ENCODE measurements at regions not wholly inside any gene's neighbourhood (a gene's known extent, or its start where the extent isn't known, plus 50 kb on each side); places are given as distances from the start of the nearest gene placed in this dataset.
"Not testable (repeated sequence)": the region's sequence is repeated elsewhere in the genome, so short reads cannot be mapped to it uniquely, and the experiment has no call there.

DNA sequence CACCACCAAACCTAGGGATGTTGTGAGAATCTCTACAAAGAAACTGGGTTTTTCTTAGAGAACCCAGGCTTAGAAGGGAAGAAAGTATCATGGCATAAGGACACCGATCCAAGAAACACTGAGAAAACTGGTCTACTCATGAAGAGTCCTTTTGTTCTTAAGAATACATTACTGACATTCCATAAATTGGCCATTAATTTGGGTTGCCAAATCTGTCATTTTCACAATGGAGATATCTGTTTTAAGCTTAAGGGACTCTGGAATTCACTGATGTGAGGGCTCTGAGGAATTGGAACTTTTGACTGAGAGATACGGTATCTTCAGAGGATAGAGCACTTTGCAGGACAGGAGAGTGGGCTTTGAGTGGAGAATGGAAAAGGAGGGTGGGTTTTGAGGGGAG is 315.3 kb upstream of the ZNF608 start:
- no peak for DNase-seq (ENCODE audit: low read depth in 4 of 4, low spot score in 3 of 4)

DNA sequence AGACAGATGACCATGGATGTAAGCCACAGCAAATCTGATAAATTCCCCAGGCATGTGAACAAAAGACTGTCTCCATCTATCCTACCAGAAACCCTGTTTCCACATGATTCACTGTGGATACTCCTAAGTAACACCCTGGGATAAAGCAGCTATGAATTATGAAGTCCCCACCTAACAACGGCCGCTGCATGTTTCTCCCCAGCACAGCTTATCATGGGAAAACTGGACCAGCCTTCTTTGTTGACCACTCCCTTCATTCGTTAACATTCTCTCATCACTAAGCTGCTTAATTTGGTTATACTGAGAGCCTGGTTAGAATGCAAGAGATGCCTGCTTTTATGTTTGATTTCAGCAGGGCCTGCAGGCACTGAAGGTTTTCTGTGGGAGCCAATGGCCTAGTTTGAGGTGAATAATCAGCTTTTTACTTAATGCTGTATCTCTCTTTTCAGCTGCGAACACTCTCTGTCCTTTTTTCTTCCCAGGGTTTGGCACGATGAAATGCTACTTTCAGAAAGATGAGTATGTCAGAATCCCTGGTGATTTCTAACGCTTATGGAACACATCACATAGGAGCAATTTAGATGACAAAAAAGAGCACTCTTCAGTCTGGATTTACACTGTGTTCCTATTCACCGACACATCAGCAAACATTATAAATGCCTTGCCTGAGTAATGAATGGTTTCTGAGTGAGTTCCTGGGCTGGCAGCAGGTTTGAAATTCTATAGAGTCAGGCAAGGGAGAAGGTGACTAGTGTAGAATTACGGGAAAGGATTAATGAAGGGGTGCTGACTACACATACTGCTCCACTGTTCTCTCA is 318.4 kb upstream of the ZNF608 start:
- DNase-seq (ENCODE audit: low read depth in 4 of 4, low spot score in 3 of 4): no peak

- no peak for DNase-seq (ENCODE audit: low read depth in 4 of 4, low spot score in 3 of 4)
Observed at GRCh38 chr5:125065741-125066140, 319.3 kb upstream of the ZNF608 start.

DNA sequence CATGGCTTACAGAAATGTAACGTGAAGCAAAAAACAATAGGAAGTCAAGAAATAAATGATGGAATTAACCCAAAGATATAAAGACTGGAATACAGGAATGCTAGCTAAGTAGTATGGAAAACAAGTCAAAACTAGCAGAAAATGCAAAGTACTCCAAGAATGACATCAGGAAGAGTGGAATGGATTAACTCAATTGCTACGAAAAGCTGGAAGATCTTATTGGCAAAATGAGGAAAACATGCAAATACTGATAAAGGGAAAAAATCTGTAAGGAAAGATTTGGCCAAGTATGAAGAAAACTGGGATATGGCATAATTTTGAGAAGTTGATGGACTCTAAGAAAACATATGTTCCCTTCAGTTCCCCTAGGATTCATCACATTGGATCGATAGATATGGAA is 324.5 kb upstream of the ZNF608 start:
- no peak for DNase-seq (ENCODE audit: low read depth in 4 of 4, low spot score in 3 of 4)

GRCh38 chr5:125073090-125073489 is 326.7 kb upstream of the ZNF608 start:
- no peak for DNase-seq (ENCODE audit: low read depth in 4 of 4, low spot score in 3 of 4)

- DNase-seq (ENCODE audit: low read depth in 4 of 4, low spot score in 3 of 4): no peak
Observed at GRCh38 chr5:125075567-125075966, 329.1 kb upstream of the ZNF608 start.

DNA sequence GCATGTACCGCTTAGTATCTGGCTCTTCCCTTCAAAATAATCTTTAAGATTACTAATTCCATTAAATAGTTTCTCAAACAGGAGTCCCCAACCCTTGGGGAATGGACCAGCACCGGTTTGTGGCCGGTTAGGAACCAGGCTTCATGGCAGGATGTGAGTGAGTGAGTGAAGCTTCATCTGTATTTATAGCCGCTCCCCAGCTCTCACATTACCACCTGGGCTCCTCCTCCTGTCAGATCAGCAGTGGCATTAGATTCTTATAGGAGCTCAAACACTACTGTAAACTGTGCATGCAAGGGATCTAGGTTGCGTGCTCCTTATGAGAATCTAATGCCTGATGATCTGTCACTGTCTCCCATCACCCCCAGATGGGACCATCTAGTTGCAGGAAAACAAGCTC is 332.6 kb upstream of the ZNF608 start:
- not testable (repeated sequence) for DNase-seq (ENCODE audit: low read depth in 4 of 4, low spot score in 3 of 4)

DNA sequence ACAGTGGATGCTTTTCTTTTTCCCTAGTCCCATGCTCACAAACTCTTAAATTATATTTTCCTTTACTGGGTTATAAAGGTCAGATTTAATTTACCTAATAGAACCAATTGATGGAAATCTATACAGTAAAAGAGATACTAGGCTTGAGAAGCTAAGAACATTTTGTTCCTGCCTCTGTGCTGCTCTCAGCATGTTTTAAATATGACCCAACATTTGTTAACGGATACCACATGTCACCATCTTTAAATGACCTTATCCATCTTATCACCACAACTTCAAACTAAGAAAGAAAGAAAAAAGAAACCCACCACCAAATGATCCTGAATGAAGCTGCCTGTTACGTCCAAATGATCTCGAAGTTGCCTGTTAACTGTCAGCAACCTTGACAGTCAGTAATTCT is 334.7 kb upstream of the ZNF608 start:
- DNase-seq (ENCODE audit: low read depth in 4 of 4, low spot score in 3 of 4): no peak

- DNase-seq (ENCODE audit: low read depth in 4 of 4, low spot score in 3 of 4): no peak
Observed at GRCh38 chr5:125083981-125084380, 337.5 kb upstream of the ZNF608 start.

DNA sequence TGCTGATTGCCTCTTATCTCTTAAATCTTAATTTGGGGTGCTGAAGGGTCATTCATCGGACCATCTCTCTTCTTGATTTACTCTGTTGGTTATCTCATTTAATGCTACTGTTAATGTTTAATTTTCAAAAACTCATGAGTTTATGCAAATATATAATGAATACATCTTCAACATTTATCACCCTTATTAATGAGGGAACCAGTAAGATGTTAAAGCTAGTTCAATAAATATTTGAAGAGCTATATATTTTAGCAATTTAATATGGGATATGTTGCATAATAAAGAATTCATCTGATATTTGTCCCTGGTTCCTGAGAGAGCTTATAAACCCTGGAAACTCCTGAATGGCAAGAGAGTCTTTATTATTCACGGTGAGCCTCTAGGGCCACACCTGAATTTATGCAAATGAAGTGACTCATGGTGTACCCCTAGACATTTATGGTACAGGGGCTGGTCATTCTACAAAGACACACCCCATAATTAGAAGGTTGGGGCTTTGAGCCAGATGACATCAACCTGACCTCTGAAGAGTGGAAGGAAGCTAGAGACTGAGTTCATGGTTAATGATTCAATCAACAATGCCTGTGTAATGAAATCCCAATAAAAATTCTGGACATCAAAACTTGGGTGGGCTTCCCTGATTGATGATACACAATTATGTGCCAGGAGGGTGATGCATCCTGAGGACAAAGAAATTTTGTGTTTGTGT is 339.5 kb upstream of the ZNF608 start:
- DNase-seq (ENCODE audit: low read depth in 4 of 4, low spot score in 3 of 4): no peak

GRCh38 chr5:125088522-125089105 is 342.2 kb upstream of the ZNF608 start:
- no peak for DNase-seq (ENCODE audit: low read depth in 4 of 4, low spot score in 3 of 4)

DNA sequence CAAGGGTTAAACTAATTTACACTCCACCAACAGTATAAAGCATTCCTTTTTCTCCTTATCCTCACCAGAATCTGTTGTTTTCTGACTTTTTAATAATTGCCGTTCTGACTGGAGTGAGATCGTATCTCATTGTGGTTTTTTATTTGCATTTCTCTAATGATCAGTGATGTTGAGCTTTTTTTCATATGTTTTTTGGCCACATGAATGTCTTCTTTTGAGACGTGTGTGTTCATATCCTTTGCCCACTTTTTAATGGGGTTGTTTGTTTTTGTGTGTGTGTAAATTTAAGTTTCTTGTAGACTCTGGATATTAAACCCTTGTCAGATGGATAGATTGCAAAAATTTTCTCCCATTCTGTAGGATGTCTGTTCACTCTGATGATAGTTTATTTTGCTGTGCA is 345.7 kb upstream of the ZNF608 start:
- not testable (repeated sequence) for DNase-seq (ENCODE audit: low read depth in 4 of 4, low spot score in 3 of 4)

DNA sequence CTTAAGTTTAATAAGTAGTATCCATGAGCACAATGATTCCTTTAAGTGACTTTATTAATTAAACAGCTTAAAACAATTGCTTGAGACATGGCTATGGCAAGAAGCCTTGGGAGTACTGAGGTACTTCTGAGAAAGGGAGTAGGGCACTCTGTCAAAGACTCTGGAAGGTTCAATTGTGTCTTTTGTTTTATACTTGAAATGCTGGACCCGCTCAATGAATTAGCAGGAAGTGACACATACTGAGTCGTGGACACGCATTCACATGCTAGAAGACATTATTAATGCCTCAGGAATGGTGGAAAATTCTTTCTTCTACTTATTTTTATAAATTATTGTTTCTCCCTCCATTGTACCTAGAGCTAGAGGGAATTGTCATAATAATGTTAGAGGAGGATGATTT is 347.3 kb upstream of the ZNF608 start:
- no peak for DNase-seq (ENCODE audit: low read depth in 4 of 4, low spot score in 3 of 4)

GRCh38 chr5:125100342-125100741 is 353.9 kb upstream of the ZNF608 start:
- no peak for DNase-seq (ENCODE audit: low read depth in 4 of 4, low spot score in 3 of 4)

DNA sequence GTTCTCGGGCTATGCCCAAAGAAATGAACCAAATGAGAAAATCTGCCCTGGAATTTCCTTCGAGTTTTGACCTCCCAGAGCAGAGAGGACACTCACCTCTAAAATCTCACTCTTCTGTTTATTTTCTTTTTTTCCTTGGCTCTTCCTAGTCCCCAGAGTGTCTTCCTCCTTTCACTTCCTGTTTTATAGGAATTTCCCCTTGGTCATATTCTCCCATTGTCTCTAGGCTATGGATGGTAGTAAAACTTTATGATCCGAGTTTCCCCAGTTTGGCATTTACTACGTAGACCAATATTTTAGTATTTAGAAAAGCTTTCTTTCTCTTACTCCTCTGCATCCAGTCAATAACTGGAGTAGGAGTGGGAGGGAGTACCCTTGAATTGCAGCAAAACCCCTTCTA is 354.5 kb upstream of the ZNF608 start:
- no peak for DNase-seq (ENCODE audit: low read depth in 4 of 4, low spot score in 3 of 4)

DNA sequence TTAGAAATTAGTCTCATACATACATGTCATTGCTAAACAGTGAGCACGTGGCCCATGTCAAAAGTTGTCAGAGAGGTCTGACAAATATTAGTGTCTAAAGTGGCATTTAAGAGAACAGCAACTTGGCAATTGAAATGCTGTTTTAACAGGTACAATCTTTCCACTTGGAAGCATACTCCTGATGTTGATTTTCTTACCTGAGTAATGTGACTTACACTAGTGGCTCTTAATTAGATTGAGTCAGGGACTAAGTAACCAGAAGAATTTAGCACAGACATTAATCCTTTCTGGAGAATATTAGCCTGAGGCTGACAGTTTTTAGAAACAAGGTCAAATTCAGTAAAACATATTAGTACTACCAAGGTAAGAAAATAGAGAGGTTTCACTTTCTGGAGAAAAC is 357.0 kb upstream of the ZNF608 start:
- no peak for DNase-seq (ENCODE audit: low read depth in 4 of 4, low spot score in 3 of 4)

DNA sequence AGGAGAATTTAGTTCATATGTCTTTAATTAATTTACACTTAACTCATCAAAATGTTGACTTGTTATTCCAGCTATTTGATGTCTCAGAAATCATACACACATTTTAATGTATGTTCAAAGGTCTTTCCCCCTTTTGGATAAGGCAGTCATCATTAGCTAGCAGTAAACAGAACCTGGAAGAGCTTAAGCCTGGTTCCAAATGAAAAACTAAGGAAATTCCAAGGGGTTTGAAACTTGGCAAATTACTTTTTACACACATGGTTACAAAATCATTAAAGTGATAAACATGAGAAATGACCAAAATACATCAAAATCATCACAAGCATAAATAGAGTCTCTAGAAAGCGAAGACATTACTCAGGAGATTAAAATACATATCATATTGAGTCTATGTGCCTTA is 359.8 kb upstream of the ZNF608 start:
- DNase-seq (ENCODE audit: low read depth in 4 of 4, low spot score in 3 of 4): no peak

DNA sequence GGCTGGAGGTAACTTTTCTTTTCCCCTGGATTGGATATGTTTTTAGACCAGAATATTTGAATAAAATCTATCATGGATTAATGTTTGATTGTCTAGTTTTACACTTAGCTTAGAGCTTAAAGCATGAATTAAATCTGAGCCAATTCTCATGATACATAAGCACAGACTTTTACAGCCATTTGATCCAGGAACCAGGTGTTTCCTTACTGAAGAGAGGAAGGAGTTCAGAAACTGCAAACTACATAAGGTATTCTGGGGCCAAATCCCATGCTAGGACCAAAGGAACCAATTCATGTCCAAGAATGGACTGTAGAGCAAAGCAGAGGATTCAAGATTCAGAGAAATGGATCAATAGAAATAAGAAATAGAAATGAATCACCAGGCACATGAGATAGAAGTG is 360.4 kb upstream of the ZNF608 start:
- DNase-seq (ENCODE audit: low read depth in 4 of 4, low spot score in 3 of 4): no peak

- no peak for DNase-seq (ENCODE audit: low read depth in 4 of 4, low spot score in 3 of 4)
Observed at GRCh38 chr5:125109293-125109692, 362.9 kb upstream of the ZNF608 start.

GRCh38 chr5:125109816-125110215 is 363.4 kb upstream of the ZNF608 start:
- DNase-seq (ENCODE audit: low read depth in 4 of 4, low spot score in 3 of 4): no peak

DNA sequence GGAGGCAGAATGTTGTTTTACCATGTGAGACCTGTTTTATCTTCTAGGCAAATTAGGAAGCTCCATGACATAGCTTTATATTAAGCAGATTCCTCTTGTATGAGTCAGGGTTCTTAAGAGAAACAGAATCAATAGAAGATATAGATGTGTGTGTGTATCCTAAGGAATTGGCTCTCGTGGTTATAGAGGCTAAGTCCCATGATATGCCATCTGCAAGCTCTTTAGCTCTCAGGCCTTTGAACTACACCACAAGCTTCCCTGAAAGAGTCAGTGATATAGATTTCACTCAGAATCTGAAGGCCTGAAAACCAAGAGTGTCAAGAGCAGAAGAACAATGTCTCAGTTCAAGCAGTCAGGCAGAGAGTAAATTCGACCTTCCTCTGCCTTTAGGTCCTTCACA is 365.8 kb upstream of the ZNF608 start:
- no peak for DNase-seq (ENCODE audit: low read depth in 4 of 4, low spot score in 3 of 4)

DNA sequence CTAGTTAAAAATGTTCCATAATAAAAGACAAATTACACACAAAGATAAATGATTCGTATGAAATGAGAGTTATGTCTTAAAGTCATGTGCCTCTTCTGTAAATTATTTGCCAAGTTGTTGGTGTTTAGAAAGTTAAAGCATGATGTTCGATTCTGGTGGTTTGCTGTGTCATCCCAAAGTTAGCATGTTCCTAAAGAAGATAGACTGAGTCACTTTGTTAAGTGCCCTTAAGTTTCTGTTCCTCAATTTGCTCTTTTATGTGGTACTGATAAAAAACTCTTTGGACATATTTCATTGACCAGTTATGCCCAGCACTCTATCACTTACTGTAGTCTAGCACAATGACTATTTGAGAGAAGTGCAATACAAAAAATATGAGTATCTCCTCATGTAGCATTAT is 366.9 kb upstream of the ZNF608 start:
- no peak for DNase-seq (ENCODE audit: low read depth in 4 of 4, low spot score in 3 of 4)
